Keratinocyte (primary cell): ENCODE measurements at regions not wholly inside any gene's neighbourhood (a gene's known extent, or its start where the extent isn't known, plus 50 kb on each side); places are given as distances from the start of the nearest gene placed in this dataset.

Experiments
- DNase-seq: peaks from one replicate; pipeline ENCODE4 v3.0.0-alpha.2; 2011; ENCODE audit warnings: low read depth, missing footprints, low spot score
- FAIRE-seq: peaks from 2 replicates; lab custom pipeline; 2011; peaks lifted over from hg19 to GRCh38; lab: Jason Lieb, UNC
- H2AFZ ChIP-seq: 2 replicates; pipeline ENCODE4 v1.6.0; 2012; ENCODE audit warnings: low read length, control low read depth, inconsistent platforms; ENCODE audit not compliant: control insufficient read depth
- H3K27ac ChIP-seq: 2 replicates; pipeline ENCODE4 v1.5.1; 2011; ENCODE audit warnings: low read length; ENCODE audit not compliant: control insufficient read depth, insufficient read depth
- H3K27me3 ChIP-seq: 3 replicates; pipeline ENCODE4 v1.6.0; 2011; ENCODE audit warnings: low read length; ENCODE audit not compliant: control insufficient read depth, insufficient read depth; ENCODE audit errors: extremely low read depth
- H3K36me3 ChIP-seq, 2 experiments: 2 replicates in 1 of 2; 3 replicates in 1 of 2; pipeline ENCODE4 v1.5.1; 2011; ENCODE audit warnings: low read length in 2 of 2, mild to moderate bottlenecking in 1 of 2; ENCODE audit not compliant: control insufficient read depth in 2 of 2, insufficient read depth in 2 of 2; ENCODE audit errors: extremely low read depth in 1 of 2
- H3K4me1 ChIP-seq: 3 replicates; pipeline ENCODE4 v1.5.1; 2011; ENCODE audit warnings: low read length; ENCODE audit not compliant: control insufficient read depth, insufficient read depth; ENCODE audit errors: extremely low read depth
- H3K4me2 ChIP-seq: 3 replicates; pipeline ENCODE4 v1.6.0; 2011; ENCODE audit warnings: low read depth, low read length; ENCODE audit not compliant: control insufficient read depth, insufficient read depth; ENCODE audit errors: extremely low read depth
- H3K4me3 ChIP-seq, 3 experiments: fragments of 200-600 bp in 1 of 3; sonication (generic) in 1 of 3; 2 replicates in 2 of 3; 3 replicates in 1 of 3; pipeline ENCODE4 v1.5.1; 2011 to 2016; ENCODE audit warnings: low read length in 3 of 3, mild to moderate bottlenecking in 3 of 3, control low read depth in 2 of 3, inconsistent platforms in 1 of 3, low read depth in 1 of 3, mixed read lengths in 1 of 3, mixed run types in 1 of 3, moderate library complexity in 1 of 3; ENCODE audit not compliant: control insufficient read depth in 2 of 3, insufficient read depth in 2 of 3; ENCODE audit errors: extremely low read depth in 1 of 3
- H3K79me2 ChIP-seq: 2 replicates; pipeline ENCODE4 v1.6.0; 2012; ENCODE audit warnings: low read length; ENCODE audit not compliant: control insufficient read depth, insufficient read depth
- H3K9ac ChIP-seq: 3 replicates; pipeline ENCODE4 v1.6.0; 2011; ENCODE audit warnings: low read length; ENCODE audit not compliant: control insufficient read depth, insufficient read depth; ENCODE audit errors: extremely low read depth
- H3K9me1 ChIP-seq: 3 replicates; pipeline ENCODE4 v1.6.0; 2011; ENCODE audit warnings: low read length; ENCODE audit not compliant: control insufficient read depth, insufficient read depth; ENCODE audit errors: extremely low read depth
- H3K9me3 ChIP-seq: 2 replicates; pipeline ENCODE4 v1.5.1; 2012; ENCODE audit warnings: low read depth, low read length; ENCODE audit not compliant: control insufficient read depth
- H4K20me1 ChIP-seq: 3 replicates; pipeline ENCODE4 v1.6.0; 2011; ENCODE audit warnings: low read length; ENCODE audit not compliant: control insufficient read depth, insufficient read depth; ENCODE audit errors: extremely low read depth
- CTCF ChIP-seq, 3 experiments: IDR thresholded peaks in 1 of 3; conservative IDR thresholded peaks in 1 of 3; optimal IDR thresholded peaks in 1 of 3; 2 replicates in 2 of 3; 3 replicates in 1 of 3; pipeline versions ENCODE3 to v1.5.1; 2011; ENCODE audit warnings: low read length in 3 of 3, mild to moderate bottlenecking in 3 of 3, moderate library complexity in 2 of 3, control low read depth in 1 of 3, inconsistent platforms in 1 of 3; ENCODE audit not compliant: insufficient read depth in 2 of 3; ENCODE audit errors: extremely low read depth in 1 of 3
- EZH2 ChIP-seq: IDR thresholded peaks from one replicate; pipeline ENCODE4 v1.6.1; 2012; ENCODE audit warnings: inconsistent platforms, mild to moderate bottlenecking, low read length, moderate library complexity
- dilution Hi-C: fragments of 300-500 bp; cut with MboI; formaldehyde crosslinking; loops from one replicate; pipeline ENCODE4 v1.7.0; 2020; ENCODE audit warnings: low sequenced_read_pairs; ENCODE audit not compliant: extremely low pct_ligation_motif_present

GRCh38 chr6:138645976-138646640 is 127.5 kb upstream of the CCDC28A start:
- TF ChIP-seq CTCF (optimal IDR thresholded peaks at IDR 0.05 in 1 of 3, IDR thresholded peaks at IDR 0.05 in 1 of 3, conservative IDR thresholded peaks at IDR 0.05 in 1 of 3; ENCODE audit: extremely low read depth in 1 of 3, insufficient read depth in 2 of 3, low read length in 3 of 3): no peak
- no peak for TF ChIP-seq EZH2
- dilution Hi-C loops: no loop called here
- no peak for FAIRE-seq
- DNase-seq: no peak
- no peak overlapping the region for H3K4me2 ChIP-seq
- no peaks in the 10 kb centered on the region for H4K20me1 ChIP-seq
- no peak overlapping the region for H3K4me3 ChIP-seq
- H3K27ac ChIP-seq: no peak overlapping the region
- H3K9me3 ChIP-seq: no peaks in the 10 kb centered on the region
- peaks cover 15% of the 10 kb centered on the region for H3K4me1 ChIP-seq
- no peak overlapping the region for H2AFZ ChIP-seq
- no peaks in the 10 kb centered on the region for H3K9me1 ChIP-seq
- H3K79me2 ChIP-seq: peaks cover 40% of the 10 kb centered on the region
- H3K27me3 ChIP-seq: no peaks in the 10 kb centered on the region
- peaks cover 1 to 5% of the 10 kb centered on the region in 2 experiments for H3K36me3 ChIP-seq
- H3K9ac ChIP-seq: no peak overlapping the region

GRCh38 chr6:138647006-138647405 is 126.6 kb upstream of the CCDC28A start:
- H3K9me3 ChIP-seq: no peaks in the 10 kb centered on the region
- TF ChIP-seq CTCF (optimal IDR thresholded peaks at IDR 0.05 in 1 of 3, IDR thresholded peaks at IDR 0.05 in 1 of 3, conservative IDR thresholded peaks at IDR 0.05 in 1 of 3; ENCODE audit: extremely low read depth in 1 of 3, insufficient read depth in 2 of 3, low read length in 3 of 3): no peak
- no peak for TF ChIP-seq EZH2
- dilution Hi-C loops: no loop called here
- no peaks in the 10 kb centered on the region for H3K27me3 ChIP-seq
- peak overlapping the region; percentile 11 for H3K27ac ChIP-seq
- H3K36me3 ChIP-seq: peaks cover 1 to 5% of the 10 kb centered on the region in 2 experiments
- no peak for FAIRE-seq
- DNase-seq: no peak
- no peak overlapping the region for H3K9ac ChIP-seq
- H3K9me1 ChIP-seq: no peaks in the 10 kb centered on the region
- H4K20me1 ChIP-seq: no peaks in the 10 kb centered on the region
- peaks cover 15% of the 10 kb centered on the region for H3K4me1 ChIP-seq
- H3K79me2 ChIP-seq: peaks cover 44% of the 10 kb centered on the region
- peak overlapping the region; percentile 47 for H3K4me2 ChIP-seq
- H3K4me3 ChIP-seq: peak overlapping the region in 1 of 3 experiments; percentile 1
- no peak overlapping the region for H2AFZ ChIP-seq
